ENCODE measurements at regions not wholly inside any gene's neighbourhood (a gene's known extent, or its start where the extent isn't known, plus 50 kb on each side); places are given as distances from the start of the nearest gene placed in this dataset.

- no peaks in the 10 kb centered on the region; the same call in 1 of the 2 replicates for H3K27me3 Mint-ChIP-seq (ENCODE audit: low read depth)
- TF ChIP-seq E2F4 (CRISPR knock-in tag; IDR thresholded peaks at IDR 0.05; ENCODE audit: borderline replicate concordance, low read depth) (no peak), ZBTB43 (CRISPR knock-in tag; IDR thresholded peaks at IDR 0.05) (no peak), ARID4B (CRISPR knock-in tag; IDR thresholded peaks at IDR 0.05; ENCODE audit: borderline replicate concordance) (no peak), FOXJ3 (CRISPR knock-in tag; IDR thresholded peaks at IDR 0.05; ENCODE audit: borderline replicate concordance) (no peak), NFYB (CRISPR knock-in tag; conservative IDR thresholded peaks at IDR 0.05; ENCODE audit: low read depth) (no peak), MXD4 (CRISPR knock-in tag; IDR thresholded peaks at IDR 0.05; ENCODE audit: borderline replicate concordance) (no peak), MYBL2 (CRISPR knock-in tag; IDR thresholded peaks at IDR 0.05) (no peak), ZNF396 (CRISPR knock-in tag; IDR thresholded peaks at IDR 0.05; ENCODE audit: borderline replicate concordance) (no peak)
- H3K36me3 Mint-ChIP-seq = peaks cover 51% of the 10 kb centered on the region
- H3K9me3 Mint-ChIP-seq = peaks cover 53% of the 10 kb centered on the region
- no peaks in the 10 kb centered on the region for H3K4me1 Mint-ChIP-seq
- DNase-seq (ENCODE audit: low spot score) (no peak), ATAC-seq (no peak)
- POLR2A ChIA-PET = no interaction called here
- CTCF ChIA-PET = interaction anchor here (1.1 kb wide), 1 partner anchor 31 kb away, joined by 3 read pairs; no protein-coding TSS in a partner anchor
- H3K4me3 Mint-ChIP-seq = no peak overlapping the region
- H3K27ac Mint-ChIP-seq = no peak overlapping the region
Measured at GRCh38 chr19:27806471-27807070, 1406.4 kb downstream of the UQCRFS1 start.

GRCh38 chr19:27805848-27806247, 1407.1 kb downstream of the UQCRFS1 start:
- Mint-ChIP-seq H3K27me3 (ENCODE audit: low read depth) (no peaks in the 10 kb centered on the region; the same call in 1 of the 2 replicates), H3K27ac (no peak overlapping the region), H3K9me3 (peaks cover 61% of the 10 kb centered on the region), H3K36me3 (peaks cover 57% of the 10 kb centered on the region), H3K4me1 (no peaks in the 10 kb centered on the region), H3K4me3 (no peak overlapping the region)
- DNase-seq (ENCODE audit: low spot score) (no peak), ATAC-seq (no peak)
- CTCF ChIA-PET = interaction anchor here (1.1 kb wide), 1 partner anchor 30 kb away, joined by 3 read pairs; no protein-coding TSS in a partner anchor
- POLR2A ChIA-PET = no interaction called here
- TF ChIP-seq TEAD4 (CRISPR knock-in tag; IDR thresholded peaks at IDR 0.05) (no peak), ATF3 (CRISPR knock-in tag; conservative IDR thresholded peaks at IDR 0.05) (no peak), ATF1 (CRISPR knock-in tag; IDR thresholded peaks at IDR 0.05) (no peak), ETV6 (CRISPR knock-in tag; IDR thresholded peaks at IDR 0.05) (no peak), SMAD3 (CRISPR knock-in tag; IDR thresholded peaks at IDR 0.05; ENCODE audit: borderline replicate concordance) (no peak), RELA (CRISPR knock-in tag; IDR thresholded peaks at IDR 0.05; ENCODE audit: borderline replicate concordance) (no peak), NR1H2 (CRISPR knock-in tag; IDR thresholded peaks at IDR 0.05) (no peak), SMAD4 (CRISPR knock-in tag; IDR thresholded peaks at IDR 0.05) (no peak), AR (CRISPR knock-in tag; IDR thresholded peaks at IDR 0.05) (no peak), MLX (CRISPR knock-in tag; IDR thresholded peaks at IDR 0.05) (no peak), ZNF423 (CRISPR knock-in tag; IDR thresholded peaks at IDR 0.05) (no peak), ZNF138 (CRISPR knock-in tag; conservative IDR thresholded peaks at IDR 0.05) (no peak), GTF2I (CRISPR knock-in tag; conservative IDR thresholded peaks at IDR 0.05) (no peak), TCF7 (CRISPR knock-in tag; IDR thresholded peaks at IDR 0.05; ENCODE audit: low read depth) (no peak), IRF1 (CRISPR knock-in tag; IDR thresholded peaks at IDR 0.05) (no peak), OVOL2 (CRISPR knock-in tag; IDR thresholded peaks at IDR 0.05; ENCODE audit: borderline replicate concordance) (no peak)

Data from WTC11 (cell line).